Mammary epithelial cell (primary cell): ENCODE measurements at regions not wholly inside any gene's neighbourhood (a gene's known extent, or its start where the extent isn't known, plus 50 kb on each side); places are given as distances from the start of the nearest gene placed in this dataset.

Experiments
- EZH2 ChIP-seq: IDR thresholded peaks from 2 replicates; pipeline ENCODE4 v1.6.1; 2012; ENCODE audit warnings: low read length, inconsistent platforms, borderline replicate concordance
- TF ChIP-seq, protein P1 (sequence below), 2 donors: IDR thresholded peaks in 1 of 2; conservative IDR thresholded peaks in 1 of 2; 2 replicates each; pipeline ENCODE4 v1.5.1; 2011 to 2012; ENCODE audit warnings: inconsistent platforms in 2 of 2, low read length in 2 of 2, mild to moderate bottlenecking in 2 of 2, control low read depth in 1 of 2, low read depth in 1 of 2; ENCODE audit not compliant: insufficient read depth in 1 of 2; ENCODE audit errors: extremely low read depth in 1 of 2

- TF ChIP-seq, protein P1, sequence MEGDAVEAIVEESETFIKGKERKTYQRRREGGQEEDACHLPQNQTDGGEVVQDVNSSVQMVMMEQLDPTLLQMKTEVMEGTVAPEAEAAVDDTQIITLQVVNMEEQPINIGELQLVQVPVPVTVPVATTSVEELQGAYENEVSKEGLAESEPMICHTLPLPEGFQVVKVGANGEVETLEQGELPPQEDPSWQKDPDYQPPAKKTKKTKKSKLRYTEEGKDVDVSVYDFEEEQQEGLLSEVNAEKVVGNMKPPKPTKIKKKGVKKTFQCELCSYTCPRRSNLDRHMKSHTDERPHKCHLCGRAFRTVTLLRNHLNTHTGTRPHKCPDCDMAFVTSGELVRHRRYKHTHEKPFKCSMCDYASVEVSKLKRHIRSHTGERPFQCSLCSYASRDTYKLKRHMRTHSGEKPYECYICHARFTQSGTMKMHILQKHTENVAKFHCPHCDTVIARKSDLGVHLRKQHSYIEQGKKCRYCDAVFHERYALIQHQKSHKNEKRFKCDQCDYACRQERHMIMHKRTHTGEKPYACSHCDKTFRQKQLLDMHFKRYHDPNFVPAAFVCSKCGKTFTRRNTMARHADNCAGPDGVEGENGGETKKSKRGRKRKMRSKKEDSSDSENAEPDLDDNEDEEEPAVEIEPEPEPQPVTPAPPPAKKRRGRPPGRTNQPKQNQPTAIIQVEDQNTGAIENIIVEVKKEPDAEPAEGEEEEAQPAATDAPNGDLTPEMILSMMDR (conservative IDR thresholded peaks at IDR 0.05 in 1 of 2, IDR thresholded peaks at IDR 0.05 in 1 of 2; ENCODE audit: extremely low read depth in 1 of 2, insufficient read depth in 1 of 2, low read depth in 1 of 2, low read length in 2 of 2) = no peak
- no peak for TF ChIP-seq EZH2
Observed at GRCh38 chr11:103703954-103704353, 332.5 kb upstream of the DDI1 start.
